Stimulated activated CD8-positive, alpha-beta memory T cell treated with anti-CD3 and anti-CD28 coated beads, Interleukin-4, amount 100 ng/mL, for 48 hours (primary cell): ENCODE measurements at regions not wholly inside any gene's neighbourhood (a gene's known extent, or its start where the extent isn't known, plus 50 kb on each side); places are given as distances from the start of the nearest gene placed in this dataset.

Experiments
- DNase-seq: peaks from one replicate; pipeline ENCODE4 v3.0.0-alpha.2; 2020

DNA sequence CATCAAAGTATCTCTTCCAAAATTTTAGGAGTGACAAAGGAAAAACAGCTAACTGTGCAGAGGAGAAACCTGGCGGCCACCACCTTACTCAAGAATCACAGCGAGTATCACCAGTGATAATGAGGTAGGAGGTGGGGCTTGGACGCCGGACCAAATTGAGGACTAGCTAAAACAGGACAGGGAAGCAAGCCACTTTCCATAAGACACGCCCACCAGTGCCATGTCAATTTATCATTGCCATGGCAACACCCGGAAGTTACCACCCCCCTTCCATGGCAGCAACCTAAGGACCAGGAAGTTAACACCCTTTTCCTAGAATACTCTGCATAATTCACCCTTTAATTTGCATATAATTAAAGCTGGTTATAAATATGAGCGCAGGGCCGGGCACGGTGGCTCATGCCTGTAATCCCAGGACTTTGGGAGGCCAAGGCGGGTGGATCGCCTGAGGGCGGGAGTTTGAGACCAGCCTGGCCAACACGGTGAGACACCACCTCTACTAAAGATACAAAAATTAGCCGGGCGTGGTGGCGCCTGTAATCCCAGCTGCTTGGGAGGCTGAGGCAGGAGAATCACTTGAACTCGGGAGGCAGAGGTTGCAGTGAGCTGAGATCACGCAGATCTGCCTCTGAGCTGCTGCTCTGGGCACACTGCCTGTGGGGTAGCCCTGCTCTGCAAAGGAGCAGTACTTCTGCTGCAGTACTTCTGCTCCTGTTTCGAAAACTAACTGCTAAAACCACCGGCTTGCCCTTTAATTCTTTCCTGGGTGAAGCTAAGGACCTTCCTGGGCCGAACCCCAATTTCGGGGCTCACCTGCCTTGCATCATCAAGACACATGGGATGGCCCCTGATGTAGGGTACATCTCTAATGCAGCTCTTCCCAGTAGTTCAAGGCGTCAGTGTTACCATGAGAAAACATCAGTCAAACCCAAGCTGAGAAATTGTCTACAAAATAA is 116.7 kb downstream of the HMX1 start:
- DNase-seq: no peak

- DNase-seq: no peak
These were observed 123.4 kb downstream of the HMX1 start for GRCh38 chr4:8748236-8748575.

DNA sequence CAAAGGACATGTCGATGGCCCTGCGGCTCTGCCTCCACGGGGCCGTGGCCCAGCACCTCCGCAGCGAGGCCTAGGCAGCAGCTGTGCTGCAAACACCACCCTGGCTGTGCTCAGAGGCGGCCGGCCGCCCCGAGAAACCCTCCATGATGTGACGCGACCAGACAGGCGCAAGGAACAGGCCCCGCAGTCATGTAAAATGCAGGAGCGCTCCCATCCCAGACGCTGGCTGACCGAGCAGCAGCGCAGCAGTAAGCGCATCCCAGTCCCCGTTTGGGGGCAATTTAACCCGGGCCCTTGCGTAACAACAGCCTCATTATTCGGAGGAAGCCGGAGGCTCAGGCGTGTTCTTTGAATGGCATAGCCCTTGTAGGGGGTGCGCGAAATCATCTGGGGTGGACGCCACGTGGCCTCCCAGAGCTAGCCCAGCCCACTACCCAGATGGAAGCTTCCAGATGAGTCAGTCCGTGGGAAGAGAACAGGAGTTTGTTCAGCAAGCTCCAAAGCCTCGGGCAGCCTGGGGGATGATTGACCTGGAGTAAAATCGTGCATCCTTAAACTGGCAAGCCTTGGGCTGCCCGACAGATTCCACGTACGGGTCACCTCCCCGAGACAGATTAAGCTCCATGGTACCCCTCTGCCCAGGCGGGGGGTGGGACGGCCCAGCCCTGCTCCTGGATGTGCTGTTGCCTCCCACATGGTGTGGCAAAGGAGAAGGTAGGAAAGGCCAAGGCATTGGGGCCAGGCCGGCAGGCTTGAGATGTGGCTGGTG is 124.0 kb downstream of the HMX1 start:
- DNase-seq: no peak

DNA sequence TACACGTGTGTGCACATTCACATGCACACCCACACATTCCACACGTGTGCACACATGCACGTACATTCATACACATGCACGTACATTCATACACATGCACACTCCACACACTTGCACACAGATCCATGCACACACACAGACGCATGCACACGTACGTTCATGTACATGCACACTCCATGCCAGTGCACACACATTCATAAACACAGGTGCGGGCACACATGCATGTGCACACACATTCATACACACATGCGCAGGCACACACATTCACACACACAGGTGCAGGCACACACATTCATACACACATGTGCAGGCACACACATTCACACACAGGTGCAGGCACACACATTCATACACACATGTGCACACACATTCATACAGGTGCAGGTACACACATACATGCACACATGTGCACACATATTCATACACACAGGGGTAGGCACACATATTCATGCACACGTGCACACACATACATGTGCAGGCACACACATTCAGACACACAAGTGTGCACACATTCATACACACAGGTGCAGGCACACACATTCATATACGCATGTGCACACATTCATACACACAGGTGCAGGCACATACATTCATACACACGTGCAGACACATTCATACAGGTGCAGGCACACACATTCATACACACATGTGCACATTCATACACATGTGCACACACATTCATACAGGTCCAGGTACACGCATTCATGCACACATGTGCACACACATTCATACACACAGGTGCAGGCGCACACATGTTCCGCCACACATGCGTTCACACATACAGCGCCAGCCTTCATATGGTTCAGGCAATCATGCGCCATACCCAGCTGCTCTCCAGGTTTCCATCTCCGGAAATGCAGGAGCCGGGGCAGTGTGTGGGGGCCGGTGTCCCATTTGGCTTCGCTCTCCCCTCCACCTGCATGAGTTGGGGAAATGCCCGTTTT is 124.8 kb downstream of the HMX1 start:
- DNase-seq: no peak

GRCh38 chr4:8745826-8746225 is 125.8 kb downstream of the HMX1 start:
- DNase-seq: no peak

DNA sequence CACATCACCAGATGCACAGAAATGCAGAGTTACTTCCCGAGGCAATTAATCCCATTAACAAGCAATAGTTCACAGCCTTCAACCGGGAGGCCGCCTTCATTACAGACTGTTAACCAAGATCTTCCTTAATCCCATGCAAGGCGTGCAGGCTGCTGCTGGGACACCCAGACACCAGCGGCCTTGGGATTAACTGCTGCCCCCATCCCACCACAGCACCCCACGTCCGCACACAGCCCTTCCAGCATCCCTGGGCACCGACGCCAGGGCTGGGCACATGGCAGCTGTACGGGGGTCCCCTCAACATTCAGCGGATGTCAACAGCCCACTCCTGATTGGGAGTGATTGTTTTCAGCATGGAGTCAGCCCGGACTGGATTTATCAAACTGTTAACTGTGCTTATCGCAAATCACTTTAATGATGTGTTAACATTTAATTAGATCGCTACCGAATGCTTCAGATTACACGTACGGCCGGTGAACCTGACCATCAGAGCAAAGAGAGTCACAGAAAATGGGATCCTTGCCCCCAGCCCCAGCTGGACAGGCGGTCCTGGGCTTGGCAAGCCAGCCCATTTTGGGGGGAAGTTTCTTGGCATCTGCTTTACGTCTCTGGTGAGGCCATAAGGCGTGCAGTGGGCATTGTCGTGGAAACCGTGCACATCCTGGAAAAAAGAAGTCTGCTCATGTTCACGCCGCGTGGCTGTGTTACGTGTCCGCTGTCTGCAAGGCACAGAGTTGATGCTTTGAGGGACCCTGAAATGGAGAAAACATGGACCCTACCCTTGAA is 126.4 kb downstream of the HMX1 start:
- peak; percentile 2 for DNase-seq

DNA sequence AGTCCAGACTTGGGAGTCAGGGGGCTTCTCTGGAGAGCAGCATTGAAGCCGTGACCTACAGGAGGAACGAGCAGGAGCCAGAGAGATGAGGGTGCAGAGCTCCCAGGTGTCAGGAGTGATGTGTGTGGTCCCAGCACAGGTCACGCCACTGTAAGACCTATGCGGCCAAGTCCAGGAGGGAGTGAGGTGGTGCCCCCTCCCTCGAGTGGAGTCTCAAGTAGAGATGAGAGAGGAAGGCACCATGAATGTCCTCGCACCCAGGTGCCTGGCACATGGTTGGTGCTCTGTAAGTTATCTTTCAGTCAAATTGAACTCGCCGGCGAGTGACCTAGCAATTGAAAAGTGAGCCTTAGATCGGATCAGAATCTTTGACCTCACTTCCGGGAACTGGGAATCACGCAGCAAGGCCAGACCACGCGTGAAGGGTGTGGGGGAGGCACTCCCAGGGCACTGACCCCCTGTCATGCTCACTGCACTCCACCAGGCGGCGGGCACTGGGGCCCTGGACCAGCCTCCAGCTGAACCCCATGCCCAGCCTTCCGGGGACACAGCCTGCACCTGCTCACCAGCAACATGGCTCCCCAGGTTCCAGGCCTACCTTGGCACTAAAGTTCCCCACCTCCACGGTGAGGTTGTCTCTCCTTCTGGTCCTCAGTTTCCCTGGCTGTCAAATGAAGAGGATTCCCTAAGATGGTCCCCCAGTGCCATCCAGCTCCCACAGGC is 127.4 kb downstream of the HMX1 start:
- DNase-seq: peak; percentile 0

- no peak for DNase-seq
These were observed 129.1 kb downstream of the HMX1 start for GRCh38 chr4:8742546-8742945.

DNA sequence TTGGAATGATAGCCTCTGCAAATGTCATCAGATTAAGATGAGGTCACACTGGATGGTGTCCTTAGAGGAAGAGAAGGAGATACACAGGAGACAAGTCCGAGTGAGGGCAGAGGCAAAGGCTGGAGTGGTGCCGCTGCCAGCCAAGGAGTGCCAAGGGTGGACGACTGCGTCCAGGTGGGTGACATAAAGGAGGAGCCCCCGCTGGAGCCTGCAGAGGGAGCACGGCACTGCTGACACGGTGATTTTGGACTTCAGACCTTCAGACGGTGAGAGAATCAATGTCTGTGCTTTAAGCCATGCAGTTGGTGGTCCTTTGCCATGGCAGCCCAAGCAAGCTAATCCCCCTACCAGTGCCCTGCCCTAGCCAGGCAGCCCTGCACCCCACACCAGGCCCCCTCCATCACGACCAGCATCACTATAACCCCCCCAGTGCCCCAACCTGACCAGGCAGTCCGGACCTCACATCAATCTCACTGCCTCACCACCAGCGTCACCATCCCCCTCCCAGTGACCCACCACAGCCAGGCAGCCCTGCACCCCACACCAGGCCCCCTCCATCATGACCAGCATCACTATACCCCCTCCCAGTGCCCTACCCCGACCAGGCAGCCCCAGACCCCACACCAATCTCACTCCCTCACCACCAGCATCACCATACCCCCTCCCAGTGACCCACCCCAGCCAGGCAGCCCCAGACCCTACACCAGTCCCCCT is 130.0 kb downstream of the HMX1 start:
- peak; percentile 9 for DNase-seq

DNA sequence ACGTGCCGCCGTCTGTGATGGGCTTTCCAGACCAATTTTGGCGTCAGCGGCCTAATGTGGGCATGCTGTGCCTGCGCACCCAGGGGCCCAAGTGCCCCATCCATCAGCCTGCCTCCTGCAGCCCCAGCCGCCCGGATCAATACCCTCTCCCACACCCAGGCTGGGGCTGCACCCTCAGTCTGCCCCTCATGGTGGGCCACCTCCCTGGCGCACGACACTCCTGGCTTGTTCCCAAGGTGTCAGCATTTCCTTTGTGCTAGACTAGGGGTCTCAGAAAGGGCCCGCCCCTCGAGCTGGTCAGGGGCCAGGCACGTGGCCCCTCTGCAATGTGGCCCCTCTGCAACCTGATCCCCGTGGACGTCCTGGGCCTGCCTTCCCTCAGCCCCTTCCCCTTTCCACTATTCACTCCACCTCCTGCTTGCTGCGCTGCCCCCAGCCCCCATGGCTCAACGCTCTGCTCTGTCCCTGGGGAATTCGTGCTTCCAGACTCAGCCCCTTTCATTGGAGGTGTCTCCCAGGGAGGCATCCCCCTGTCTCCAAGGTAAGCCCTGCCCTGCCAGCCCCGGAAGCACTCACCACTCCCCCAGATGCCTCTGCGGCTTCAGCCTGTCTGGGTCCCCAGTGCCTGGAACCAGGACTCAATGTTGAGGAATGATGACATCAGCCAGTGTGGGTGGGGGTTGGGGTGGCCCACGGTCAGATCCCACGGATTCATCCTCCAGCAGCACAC is 130.8 kb downstream of the HMX1 start:
- DNase-seq: no peak

GRCh38 chr4:8739820-8740665 is 131.6 kb downstream of the HMX1 start:
- DNase-seq: no peak

GRCh38 chr4:8739317-8739716 is 132.3 kb downstream of the HMX1 start:
- no peak for DNase-seq

- DNase-seq: no peak
These were observed 133.1 kb downstream of the HMX1 start for GRCh38 chr4:8738471-8738931.

- DNase-seq: no peak
These were observed 133.9 kb downstream of the HMX1 start for GRCh38 chr4:8737601-8738279.

GRCh38 chr4:8737075-8737474 is 134.6 kb downstream of the HMX1 start:
- DNase-seq: no peak

DNA sequence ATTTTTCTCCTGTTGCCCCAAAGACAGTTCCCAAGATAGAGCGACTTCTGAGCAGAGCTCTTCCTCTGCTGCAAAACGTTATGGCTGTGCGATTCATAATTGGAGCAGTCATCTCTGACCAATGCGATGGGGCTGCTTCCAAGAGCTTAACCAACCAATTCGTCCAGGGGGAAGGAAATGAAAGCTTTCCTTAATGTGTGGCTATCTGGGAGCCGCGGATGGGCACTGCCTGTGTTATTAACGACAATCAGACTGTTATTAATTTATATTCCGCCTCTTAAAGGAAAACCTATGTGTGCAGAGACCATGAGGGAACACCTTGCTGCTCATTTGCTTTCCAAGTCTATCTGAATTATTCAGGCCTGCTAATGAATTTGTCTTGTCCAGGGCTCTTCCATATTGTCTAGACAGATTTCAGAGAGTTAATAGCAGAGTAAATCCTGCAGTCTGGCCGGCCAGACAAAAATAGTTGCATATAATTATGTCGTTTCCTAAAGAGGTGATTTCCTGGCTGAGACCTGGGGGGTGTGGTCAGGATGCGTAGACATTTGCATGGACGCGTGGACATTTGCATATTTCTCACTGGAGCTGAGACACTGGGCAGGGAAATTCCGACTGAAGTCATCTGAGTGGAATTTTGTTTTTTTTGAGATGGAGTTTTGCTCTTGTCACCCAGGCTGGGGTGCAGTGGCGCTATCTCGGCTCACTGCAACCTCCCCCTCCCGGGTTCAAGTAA is 135.4 kb downstream of the HMX1 start:
- no peak for DNase-seq

DNA sequence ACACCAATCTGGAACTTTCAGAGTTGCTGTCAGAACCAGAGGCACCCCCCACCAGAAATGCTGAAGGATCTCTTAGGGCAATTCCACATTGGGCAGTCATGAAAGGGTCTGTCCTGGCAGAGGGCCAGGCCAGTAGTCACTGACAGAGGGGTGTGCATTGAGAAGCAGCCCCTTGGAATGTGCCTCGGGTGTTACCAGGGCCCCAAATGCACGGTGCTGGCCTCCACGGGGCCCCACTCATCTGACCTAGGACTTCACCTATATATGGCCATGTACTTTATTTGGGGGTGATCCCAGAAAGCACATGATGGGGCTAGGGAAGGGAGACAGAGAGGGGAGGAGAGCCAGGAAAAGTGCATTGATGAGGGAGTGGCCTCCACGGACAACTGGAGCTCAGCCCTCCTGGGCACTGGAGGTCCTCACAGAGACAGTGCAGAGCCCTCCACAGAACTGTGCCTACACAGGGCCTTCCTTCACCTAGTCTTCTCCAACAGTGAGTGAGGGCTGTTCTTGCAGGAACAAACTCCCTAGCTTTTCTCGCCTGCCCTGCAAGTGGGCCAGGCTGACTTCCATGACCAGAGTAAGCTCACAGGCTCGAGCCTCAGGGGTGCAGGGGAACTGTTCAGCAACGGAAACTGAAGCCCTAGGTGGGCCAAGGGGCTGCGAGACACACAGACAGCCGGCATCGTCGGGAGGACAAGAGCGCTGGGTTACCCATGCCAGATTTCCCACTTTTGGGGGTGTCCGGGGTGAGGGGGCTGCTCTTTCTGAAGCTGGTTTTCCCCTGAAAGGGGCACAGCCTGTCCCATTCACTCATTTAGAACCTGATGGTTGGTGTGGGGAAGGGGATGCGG is 136.2 kb downstream of the HMX1 start:
- no peak for DNase-seq
